Tibial nerve (tissue), 4 donors: ENCODE measurements at regions not wholly inside any gene's neighbourhood (a gene's known extent, or its start where the extent isn't known, plus 50 kb on each side); places are given as distances from the start of the nearest gene placed in this dataset.

Experiments used
- EP300 ChIP-seq, 2 donors: sonication (generic); formaldehyde crosslinking; IDR thresholded peaks; one replicate each; pipeline ENCODE4 v1.6.1; 2017; ENCODE audit warnings: antibody characterized with exemption in 2 of 2, mild to moderate bottlenecking in 1 of 2
- POLR2A ChIP-seq, 2 donors: fragments of 450-650 bp; IDR thresholded peaks; one replicate each; pipeline ENCODE4 v1.6.1; 2017; ENCODE audit warnings: antibody characterized with exemption in 2 of 2, mild to moderate bottlenecking in 2 of 2, moderate library complexity in 2 of 2
- TF ChIP-seq, protein P1 (sequence below), 5 experiments: fragments of 200-600 bp in 3 of 5; fragments of 450-650 bp in 2 of 5; sonication (generic) in 3 of 5; IDR thresholded peaks; one replicate each; pipeline ENCODE4 v1.5.1; 2016 to 2019; ENCODE audit warnings: antibody characterized with exemption in 5 of 5, mild to moderate bottlenecking in 3 of 5, moderate library complexity in 2 of 5

DNA sequence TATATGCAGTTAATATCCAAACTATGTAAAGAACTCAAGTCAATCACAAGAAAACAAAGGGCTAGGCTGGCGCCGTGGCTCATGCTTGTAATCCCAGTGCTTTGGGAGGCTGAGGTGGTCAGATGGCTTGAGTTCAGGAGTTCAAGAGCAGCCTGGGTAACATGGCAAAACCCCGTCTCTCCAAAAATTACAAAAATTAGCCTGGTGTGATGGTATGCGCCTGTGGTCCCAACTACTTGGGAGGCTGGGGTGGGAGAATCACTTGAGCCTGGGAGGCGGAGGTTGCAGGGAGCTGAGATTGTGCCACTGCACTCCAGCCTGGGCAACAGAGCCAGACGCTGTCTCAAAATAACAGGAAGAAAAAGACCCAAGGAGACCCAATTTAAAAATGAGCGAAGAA lies 91.9 kb upstream of the ALKAL2 start:
- TF ChIP-seq, protein P1, sequence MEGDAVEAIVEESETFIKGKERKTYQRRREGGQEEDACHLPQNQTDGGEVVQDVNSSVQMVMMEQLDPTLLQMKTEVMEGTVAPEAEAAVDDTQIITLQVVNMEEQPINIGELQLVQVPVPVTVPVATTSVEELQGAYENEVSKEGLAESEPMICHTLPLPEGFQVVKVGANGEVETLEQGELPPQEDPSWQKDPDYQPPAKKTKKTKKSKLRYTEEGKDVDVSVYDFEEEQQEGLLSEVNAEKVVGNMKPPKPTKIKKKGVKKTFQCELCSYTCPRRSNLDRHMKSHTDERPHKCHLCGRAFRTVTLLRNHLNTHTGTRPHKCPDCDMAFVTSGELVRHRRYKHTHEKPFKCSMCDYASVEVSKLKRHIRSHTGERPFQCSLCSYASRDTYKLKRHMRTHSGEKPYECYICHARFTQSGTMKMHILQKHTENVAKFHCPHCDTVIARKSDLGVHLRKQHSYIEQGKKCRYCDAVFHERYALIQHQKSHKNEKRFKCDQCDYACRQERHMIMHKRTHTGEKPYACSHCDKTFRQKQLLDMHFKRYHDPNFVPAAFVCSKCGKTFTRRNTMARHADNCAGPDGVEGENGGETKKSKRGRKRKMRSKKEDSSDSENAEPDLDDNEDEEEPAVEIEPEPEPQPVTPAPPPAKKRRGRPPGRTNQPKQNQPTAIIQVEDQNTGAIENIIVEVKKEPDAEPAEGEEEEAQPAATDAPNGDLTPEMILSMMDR (IDR thresholded peaks at IDR 0.05) = no peak
- TF ChIP-seq POLR2A (IDR thresholded peaks at IDR 0.05) = no peak
- no peak for TF ChIP-seq EP300 (IDR thresholded peaks at IDR 0.05)
